ENCODE measurements at regions not wholly inside any gene's neighbourhood (a gene's known extent, or its start where the extent isn't known, plus 50 kb on each side); places are given as distances from the start of the nearest gene placed in this dataset.
"Not testable (repeated sequence)": the region's sequence is repeated elsewhere in the genome, so short reads cannot be mapped to it uniquely, and the experiment has no call there.

GRCh38 chr5:135150767-135151166, 116.7 kb upstream of the PITX1 start:
- peaks cover 60% of the 10 kb centered on the region for H3K27me3 ChIP-seq (ENCODE audit: low read depth)
- intact Hi-C loops (cut with micrococcal nuclease) = no loop called here
- H3K4me1 ChIP-seq = no peaks in the 10 kb centered on the region
- no peaks in the 10 kb centered on the region for H3K9me3 ChIP-seq (replicated peaks)
- H3K4me3 ChIP-seq = no peak overlapping the region
- no peak overlapping the region for H3K27ac ChIP-seq (replicated peaks)
- no peak for TF ChIP-seq CTCF (IDR thresholded peaks at IDR 0.05; ENCODE audit: borderline replicate concordance)
- no peaks in the 10 kb centered on the region for H3K36me3 ChIP-seq
- no peak for DNase-seq

- H3K27ac ChIP-seq (replicated peaks) = no peak overlapping the region
- intact Hi-C loops (cut with micrococcal nuclease) = no loop called here
- no peak for TF ChIP-seq CTCF (IDR thresholded peaks at IDR 0.05; ENCODE audit: borderline replicate concordance)
- H3K4me3 ChIP-seq = no peak overlapping the region
- H3K36me3 ChIP-seq = no peaks in the 10 kb centered on the region
- peaks cover 56% of the 10 kb centered on the region for H3K27me3 ChIP-seq (ENCODE audit: low read depth)
- no peak for DNase-seq
- H3K9me3 ChIP-seq (replicated peaks) = no peaks in the 10 kb centered on the region
- no peaks in the 10 kb centered on the region for H3K4me1 ChIP-seq
These were observed 116.1 kb upstream of the PITX1 start for GRCh38 chr5:135149956-135150723.

- H3K27me3 ChIP-seq (ENCODE audit: low read depth) = peaks cover 49% of the 10 kb centered on the region
- no peaks in the 10 kb centered on the region for H3K4me1 ChIP-seq
- no peak for DNase-seq
- H3K4me3 ChIP-seq = no peak overlapping the region
- no peaks in the 10 kb centered on the region for H3K36me3 ChIP-seq
- no peak for TF ChIP-seq CTCF (IDR thresholded peaks at IDR 0.05; ENCODE audit: borderline replicate concordance)
- intact Hi-C loops (cut with micrococcal nuclease) = no loop called here
- H3K27ac ChIP-seq (replicated peaks) = no peak overlapping the region
- no peaks in the 10 kb centered on the region for H3K9me3 ChIP-seq (replicated peaks)
These were observed 115.4 kb upstream of the PITX1 start for GRCh38 chr5:135149229-135149955.

GRCh38 chr5:135147294-135148090, 113.5 kb upstream of the PITX1 start:
- Histone ChIP-seq H3K36me3 (no peaks in the 10 kb centered on the region), H3K27me3 (ENCODE audit: low read depth) (peaks cover 30% of the 10 kb centered on the region), H3K4me3 (no peak overlapping the region), H3K27ac (replicated peaks) (no peak overlapping the region), H3K4me1 (no peaks in the 10 kb centered on the region), H3K9me3 (replicated peaks) (no peaks in the 10 kb centered on the region)
- no peak for TF ChIP-seq CTCF (IDR thresholded peaks at IDR 0.05; ENCODE audit: borderline replicate concordance)
- no peak for DNase-seq
- intact Hi-C loops (cut with micrococcal nuclease) = no loop called here

GRCh38 chr5:135145985-135146384, 112.0 kb upstream of the PITX1 start:
- peaks cover 32% of the 10 kb centered on the region for H3K27me3 ChIP-seq (ENCODE audit: low read depth)
- H3K4me3 ChIP-seq = no peak overlapping the region
- no peaks in the 10 kb centered on the region for H3K36me3 ChIP-seq
- no peak for TF ChIP-seq CTCF (IDR thresholded peaks at IDR 0.05; ENCODE audit: borderline replicate concordance)
- DNase-seq = no peak
- no peaks in the 10 kb centered on the region for H3K4me1 ChIP-seq
- intact Hi-C loops (cut with micrococcal nuclease) = no loop called here
- no peak overlapping the region for H3K27ac ChIP-seq (replicated peaks)
- no peaks in the 10 kb centered on the region for H3K9me3 ChIP-seq (replicated peaks)

GRCh38 chr5:135143682-135144081, 109.7 kb upstream of the PITX1 start:
- H3K4me3 ChIP-seq; H3K4me1 ChIP-seq; H3K36me3 ChIP-seq; DNase-seq; intact Hi-C loops (cut with micrococcal nuclease); H3K27ac ChIP-seq (replicated peaks); H3K9me3 ChIP-seq (replicated peaks): not testable (repeated sequence)
- H3K27me3 ChIP-seq (ENCODE audit: low read depth) = peaks cover 32% of the 10 kb centered on the region

All from left ventricle myocardium inferior (tissue), 1 donor.